CD4-positive, alpha-beta T cell treated with Interleukin-17A for 4 hours (primary cell): ENCODE measurements at regions not wholly inside any gene's neighbourhood (a gene's known extent, or its start where the extent isn't known, plus 50 kb on each side); places are given as distances from the start of the nearest gene placed in this dataset.

Source experiments
- DNase-seq: peaks from one replicate; pipeline ENCODE4 v3.0.0-alpha.2; 2020; ENCODE audit warnings: mixed read lengths

DNA sequence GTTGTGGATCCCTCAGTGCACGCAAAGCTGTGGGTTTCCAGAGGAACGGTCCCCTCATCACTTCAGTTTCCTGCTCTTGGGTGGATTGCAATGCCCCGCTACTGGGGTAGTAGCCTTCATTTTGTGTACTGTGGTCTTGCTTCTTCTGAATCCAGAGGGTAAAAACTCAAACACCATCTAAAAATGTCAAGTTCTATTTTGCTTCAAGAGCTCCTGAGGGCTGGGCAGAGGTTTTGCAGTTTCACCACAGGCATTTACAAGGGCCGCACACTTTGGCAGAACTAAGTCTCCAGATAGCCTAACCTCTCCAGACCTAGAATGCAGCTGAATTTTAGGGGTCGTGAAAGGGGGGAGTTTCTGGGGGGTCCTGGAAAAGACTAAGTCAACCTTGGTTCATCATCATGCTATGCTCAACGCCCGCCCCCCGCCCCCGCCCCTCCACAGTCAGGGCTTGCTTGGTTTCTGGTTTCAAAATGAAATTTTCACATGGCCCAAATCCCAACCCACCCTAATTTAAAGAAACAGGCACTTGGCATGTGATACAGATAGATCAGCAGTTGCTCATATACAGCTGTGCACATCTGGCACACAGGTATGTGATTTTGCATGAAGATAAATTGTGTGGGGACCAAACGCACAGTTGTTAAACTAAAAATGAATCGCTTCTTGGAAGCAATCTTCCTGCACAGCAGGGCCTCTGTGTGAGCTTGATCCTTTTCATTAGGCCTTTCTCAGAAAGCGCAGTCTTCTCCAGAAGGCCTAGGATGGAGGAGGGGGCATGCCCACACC, 329.6 kb downstream of the OSR1 start:
- DNase-seq, result no peak

- no peak for DNase-seq
Observed at GRCh38 chr2:19027626-19028025, 330.8 kb downstream of the OSR1 start.

DNA sequence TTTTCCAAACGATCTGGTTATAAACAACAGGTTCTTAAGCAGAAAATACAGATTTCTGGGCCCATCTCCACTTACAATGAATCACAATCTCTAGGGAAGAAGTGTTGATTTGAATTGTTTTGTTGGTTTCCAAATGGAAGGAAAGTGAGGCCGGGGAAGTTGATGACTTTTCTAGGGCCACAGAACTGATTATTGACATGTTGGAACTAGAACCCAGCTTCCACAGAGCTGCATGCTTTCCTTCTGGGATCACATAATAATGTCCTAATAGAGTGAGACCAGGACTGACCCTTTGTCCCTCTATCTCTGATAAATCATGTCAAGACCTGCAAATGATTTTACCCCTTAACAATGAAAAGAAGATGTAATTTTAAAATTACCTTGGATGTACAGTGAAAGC, 332.2 kb downstream of the OSR1 start:
- no peak for DNase-seq

- no peak for DNase-seq
Observed at GRCh38 chr2:19022334-19022733, 336.1 kb downstream of the OSR1 start.

DNA sequence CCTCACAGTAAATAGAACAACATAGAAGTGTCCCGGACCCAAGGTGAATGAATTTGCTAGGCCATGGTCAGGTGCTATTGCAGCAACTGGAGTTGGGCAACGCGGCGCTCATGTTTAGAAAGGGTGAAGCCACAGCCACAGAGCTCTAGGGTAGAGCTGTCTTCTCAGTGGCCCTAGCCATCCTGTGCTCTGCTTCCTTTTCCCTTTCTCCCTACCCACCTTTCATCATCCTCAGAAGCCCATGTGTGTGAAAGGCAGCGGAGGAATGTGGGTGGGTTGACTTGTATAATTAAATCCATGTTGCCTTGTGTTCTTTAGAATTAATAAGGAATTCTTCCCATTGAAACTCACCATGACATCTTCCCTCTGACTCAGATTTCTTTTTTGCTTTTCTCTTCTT, 336.7 kb downstream of the OSR1 start:
- DNase-seq, result no peak

GRCh38 chr2:19021100-19021476, 337.3 kb downstream of the OSR1 start:
- DNase-seq, result no peak

- no peak for DNase-seq
Observed at GRCh38 chr2:19020144-19021099, 338.0 kb downstream of the OSR1 start.

GRCh38 chr2:19009510-19009909, 348.9 kb downstream of the OSR1 start:
- no peak for DNase-seq

- DNase-seq, result no peak
Observed at GRCh38 chr2:19003554-19003953, 354.9 kb downstream of the OSR1 start.

DNA sequence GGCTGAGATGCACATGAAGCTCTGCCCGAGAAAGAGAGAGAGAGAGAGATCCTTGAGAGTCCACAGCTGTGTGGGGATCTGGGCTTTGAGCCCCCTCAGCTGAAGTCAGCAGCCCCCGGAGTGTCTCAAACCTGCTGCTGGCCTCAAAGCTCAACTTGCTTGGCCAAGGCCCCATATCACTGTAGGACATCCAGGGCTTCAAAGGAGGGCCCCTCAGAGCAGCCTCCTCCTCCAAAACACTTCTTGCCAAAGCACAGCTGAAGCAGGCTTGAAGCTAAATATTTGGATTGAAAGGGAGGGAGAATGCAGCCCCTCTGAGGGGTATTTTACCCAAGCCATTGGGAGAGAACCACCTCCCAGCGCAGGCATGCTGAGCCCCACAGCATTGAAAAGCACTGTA, 357.6 kb downstream of the OSR1 start:
- DNase-seq, result no peak

DNA sequence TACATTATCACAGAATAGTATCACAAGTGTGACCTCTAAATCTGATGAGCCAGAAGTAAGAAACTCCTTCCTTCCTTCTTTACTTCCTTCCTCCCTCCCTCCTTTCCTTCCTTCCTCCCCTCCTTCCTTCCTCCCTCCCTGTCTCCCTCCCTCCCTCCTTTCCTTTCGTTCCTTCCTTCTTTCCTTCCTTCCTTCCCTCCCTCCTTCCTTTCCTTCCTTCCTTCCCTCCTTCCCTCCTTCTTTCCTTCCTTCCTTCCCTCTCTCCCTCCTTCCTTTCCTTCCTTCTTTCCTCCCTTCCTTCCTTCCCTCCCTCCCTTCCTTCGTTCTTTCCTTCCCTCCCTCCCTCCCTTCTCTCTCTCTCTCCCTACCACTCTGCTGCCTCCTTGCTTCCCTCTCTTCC, 359.2 kb downstream of the OSR1 start:
- DNase-seq, result no peak

DNA sequence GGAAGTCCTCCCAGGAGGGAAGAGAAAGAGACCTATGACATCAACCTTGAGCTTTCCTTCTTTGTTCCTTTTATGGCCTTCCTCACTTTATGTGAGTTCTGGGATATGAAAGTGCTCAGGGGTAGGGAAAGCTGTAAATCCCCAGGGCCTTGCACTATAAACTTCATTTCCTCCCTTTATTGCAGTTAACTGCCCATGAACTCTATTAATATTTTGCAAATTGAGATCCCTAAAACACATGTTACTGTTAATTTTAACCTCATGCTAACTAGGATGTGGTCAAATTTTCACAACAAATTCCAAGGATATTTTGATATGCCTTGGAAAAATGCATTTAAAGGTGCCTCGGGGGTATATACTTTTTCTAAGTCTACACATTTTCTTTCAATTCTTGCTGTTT, 359.9 kb downstream of the OSR1 start:
- DNase-seq, result no peak

DNA sequence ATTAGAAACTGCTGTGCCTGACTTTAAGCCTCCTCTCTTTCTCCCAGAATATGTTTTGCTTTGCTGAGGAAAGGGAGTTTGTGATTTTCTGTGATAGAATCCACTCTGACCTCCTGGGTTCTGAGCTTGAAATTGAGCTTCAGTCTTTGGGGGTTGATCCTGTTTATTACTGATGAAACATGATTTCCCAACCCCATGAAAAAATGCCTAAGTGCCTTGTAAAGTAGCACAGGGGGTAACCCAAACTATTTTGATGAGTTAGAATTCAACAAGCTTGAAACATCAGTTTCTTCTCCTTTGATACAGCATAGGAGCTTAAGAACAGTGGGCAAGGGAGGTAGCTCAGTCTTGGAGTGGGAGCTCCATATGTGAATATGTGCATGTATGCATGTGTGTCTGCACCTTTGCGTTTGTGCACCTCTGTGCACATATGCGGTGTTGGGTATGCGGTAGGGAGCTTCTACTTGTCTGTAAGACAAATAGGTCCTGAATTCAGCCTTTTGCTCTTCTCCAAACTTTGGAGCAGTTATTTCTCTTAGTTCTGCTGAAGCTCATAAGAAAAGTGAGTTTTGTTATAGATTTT, 364.6 kb downstream of the OSR1 start:
- DNase-seq, result no peak

DNA sequence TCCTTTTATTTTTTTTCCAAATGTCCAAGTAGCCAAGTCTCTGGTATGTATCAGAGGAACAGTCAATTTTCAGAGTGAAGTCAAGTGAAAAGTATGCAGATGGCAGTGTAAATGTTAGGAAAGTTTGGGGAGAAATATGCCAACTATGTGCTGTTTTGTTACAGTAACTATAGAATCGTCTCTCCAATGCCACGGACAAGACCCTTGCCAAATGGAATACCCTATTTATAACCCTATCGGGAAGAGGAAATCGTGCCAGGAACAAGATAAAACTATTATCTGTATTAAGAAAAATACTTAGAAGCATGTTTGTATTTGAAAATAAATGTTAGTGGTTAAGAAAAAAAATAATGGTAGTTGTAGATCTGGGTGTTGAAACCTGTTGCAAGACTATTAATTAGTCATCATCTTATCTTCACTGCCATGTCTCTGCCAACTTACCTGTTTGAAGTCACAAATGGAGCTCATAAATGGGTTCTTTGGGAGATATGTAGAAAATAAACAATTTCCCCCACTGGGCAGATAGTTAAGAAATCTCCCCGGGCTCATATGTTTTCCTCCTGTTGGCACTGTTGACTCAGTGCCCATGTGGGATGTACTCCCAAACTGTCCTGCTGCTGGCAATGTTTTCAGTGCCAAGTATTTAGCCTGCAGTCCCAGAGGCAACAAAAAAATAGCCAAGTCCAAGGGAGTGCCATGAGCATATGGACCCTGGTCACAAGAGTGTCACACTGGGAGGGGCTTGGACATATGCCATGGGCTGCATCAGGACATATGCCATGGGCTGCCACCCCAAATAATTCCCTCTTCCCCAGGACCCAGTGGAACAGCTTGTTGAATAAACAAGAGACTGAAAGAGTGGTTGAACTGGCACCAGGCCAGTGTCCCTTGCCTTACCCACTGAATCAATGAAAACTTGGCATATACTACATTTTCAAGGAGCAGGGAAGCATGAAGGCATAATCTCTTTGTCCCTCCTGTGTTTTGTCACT, 366.9 kb downstream of the OSR1 start:
- no peak for DNase-seq

- no peak for DNase-seq
Observed at GRCh38 chr2:18988631-18989232, 369.7 kb downstream of the OSR1 start.

- no peak for DNase-seq
Observed at GRCh38 chr2:18987592-18988073, 370.8 kb downstream of the OSR1 start.

DNA sequence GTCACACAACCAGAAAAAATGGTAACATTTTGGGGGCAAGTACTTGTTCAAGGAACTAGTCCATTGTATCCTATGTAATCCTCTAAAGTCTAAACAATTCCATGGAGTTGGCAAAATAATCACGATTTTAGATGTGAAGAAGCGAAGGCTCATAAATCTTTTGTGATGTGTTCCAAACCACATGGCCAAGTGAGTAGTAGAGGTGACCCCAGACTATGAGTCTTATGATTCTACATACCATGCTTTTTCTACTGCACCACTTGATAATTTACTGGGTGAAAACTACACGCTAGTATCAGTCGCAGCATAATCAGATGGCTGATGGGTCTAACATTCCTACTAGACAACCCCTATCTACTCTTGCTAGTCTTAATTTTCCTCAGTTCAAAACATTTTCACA, 371.4 kb downstream of the OSR1 start:
- no peak for DNase-seq

DNA sequence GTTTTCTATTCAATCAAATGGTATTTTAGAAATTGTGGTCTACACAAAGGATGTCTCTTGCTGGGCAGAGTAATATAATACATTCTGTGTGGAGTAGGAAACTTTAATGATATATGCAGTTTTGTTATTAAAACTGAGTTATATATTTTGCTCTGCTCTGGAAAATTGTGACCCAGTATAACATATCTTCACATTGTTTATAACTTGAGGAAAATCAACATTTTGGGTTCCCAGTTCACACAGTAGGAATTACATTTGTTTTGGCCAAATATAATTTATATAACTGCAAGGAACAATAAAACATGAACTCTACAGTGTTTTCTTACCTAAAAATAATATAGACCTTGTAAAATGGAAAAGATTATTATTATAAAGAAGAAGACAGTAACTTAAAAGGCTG, 372.4 kb downstream of the OSR1 start:
- no peak for DNase-seq

DNA sequence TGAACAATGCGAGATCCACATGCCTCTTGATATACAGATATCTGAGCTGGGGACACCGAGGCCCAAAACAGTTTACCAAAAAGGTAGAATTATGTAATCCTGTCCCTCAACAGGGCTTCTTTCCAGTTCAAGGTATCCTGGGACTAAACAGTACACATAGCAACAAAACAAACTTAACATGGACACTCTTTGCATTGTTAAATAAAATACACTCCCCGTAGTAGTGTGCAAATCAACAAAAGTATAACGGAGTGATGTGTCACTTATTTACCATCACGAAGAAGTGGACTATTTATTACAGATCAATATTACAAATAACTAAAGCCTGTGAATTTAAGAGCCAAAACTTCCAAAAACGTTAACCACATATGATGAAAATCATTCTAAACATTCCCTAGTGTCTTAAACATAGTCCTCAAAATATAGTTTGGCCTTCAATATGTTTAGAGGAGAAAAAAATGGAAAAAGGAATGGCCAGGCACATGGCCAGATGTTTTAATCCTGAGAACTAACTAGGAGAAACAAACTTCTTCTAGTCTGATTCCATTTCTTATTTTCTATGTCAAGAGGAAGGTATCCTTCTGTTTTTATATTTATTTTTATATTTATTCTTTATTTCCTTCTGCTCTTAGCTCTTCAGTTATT, 377.5 kb downstream of the OSR1 start:
- DNase-seq, result no peak

DNA sequence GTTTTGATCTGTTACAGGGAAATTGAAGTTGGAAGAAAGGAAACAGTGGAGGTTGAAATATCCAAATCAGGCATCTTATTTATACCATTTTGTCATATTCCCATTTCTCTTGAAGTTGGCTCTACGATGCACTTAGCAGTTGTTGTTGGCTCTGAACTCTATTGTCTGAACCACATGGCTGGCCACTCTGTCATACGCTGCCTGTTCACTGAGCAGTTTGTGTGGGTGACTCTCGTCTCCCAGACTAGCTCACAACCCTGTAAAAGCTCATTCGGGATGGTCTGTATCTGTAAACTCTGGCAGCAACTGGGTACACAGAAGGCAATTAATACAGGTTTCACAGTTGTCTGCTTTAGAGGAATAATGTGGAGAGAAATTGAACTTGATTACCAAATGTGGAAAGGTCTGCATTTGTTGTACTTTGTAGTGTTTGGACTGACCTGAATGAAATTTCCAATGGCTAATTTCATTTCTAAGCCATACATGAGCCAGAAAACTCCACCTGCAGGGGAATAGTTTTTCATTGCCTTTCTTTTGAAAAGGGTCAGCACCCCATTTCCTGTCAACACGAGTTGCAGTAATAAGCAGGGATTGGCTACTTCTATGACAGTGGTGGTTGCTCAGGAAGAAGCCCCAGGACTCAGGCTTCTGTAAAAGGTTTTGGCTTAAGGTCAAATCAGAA, 378.2 kb downstream of the OSR1 start:
- DNase-seq, result no peak

DNA sequence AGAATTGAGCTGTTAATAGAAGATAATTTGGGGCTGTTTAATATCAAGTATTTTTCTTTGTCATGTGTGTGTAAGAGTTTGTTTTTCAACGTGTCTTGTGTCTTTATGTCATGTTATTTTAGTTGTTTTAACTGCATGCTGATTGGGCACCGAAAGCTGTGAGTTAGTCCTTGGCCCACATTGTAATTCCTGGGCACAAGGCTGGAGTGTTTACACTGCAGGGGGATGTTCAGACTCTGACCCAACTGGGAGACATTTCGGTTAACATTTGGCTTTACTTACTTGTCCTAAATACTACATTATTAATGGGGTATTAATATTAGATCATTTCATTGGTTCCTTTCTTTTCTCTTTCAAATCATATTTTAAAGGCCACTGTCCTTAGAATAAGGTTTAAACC, 381.0 kb downstream of the OSR1 start:
- no peak for DNase-seq
